ENCODE measurements at regions not wholly inside any gene's neighbourhood (a gene's known extent, or its start where the extent isn't known, plus 50 kb on each side); places are given as distances from the start of the nearest gene placed in this dataset.

DNA sequence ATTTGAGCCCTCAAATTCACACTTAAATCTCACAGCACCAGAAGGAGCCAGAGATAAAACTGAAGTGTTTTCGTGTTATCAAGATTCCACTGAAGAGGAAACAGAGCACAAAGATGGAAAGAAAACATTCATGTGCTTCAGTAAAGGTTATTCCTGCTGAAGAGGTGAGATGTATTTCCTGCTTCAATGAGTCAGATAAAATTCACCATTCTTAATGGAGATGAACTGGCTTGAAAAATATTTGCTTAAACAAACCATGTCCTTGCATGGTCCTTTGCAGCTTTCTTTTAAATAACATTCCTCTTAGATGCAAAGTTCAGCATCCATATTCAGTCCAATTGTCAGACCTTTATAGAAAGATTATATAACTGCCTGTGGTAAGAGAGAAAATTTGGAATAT is 294.2 kb downstream of the IPMK start:
- no peak overlapping the region for H3K4me3 ChIP-seq (ENCODE audit: low read depth, low read length)
- no peaks in the 10 kb centered on the region for H3K9me3 ChIP-seq (ENCODE audit: control insufficient read depth, insufficient read depth, low read length)
- POLR2A ChIA-PET = no interaction called here
- TF ChIP-seq, protein P1, sequence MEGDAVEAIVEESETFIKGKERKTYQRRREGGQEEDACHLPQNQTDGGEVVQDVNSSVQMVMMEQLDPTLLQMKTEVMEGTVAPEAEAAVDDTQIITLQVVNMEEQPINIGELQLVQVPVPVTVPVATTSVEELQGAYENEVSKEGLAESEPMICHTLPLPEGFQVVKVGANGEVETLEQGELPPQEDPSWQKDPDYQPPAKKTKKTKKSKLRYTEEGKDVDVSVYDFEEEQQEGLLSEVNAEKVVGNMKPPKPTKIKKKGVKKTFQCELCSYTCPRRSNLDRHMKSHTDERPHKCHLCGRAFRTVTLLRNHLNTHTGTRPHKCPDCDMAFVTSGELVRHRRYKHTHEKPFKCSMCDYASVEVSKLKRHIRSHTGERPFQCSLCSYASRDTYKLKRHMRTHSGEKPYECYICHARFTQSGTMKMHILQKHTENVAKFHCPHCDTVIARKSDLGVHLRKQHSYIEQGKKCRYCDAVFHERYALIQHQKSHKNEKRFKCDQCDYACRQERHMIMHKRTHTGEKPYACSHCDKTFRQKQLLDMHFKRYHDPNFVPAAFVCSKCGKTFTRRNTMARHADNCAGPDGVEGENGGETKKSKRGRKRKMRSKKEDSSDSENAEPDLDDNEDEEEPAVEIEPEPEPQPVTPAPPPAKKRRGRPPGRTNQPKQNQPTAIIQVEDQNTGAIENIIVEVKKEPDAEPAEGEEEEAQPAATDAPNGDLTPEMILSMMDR (IDR thresholded peaks at IDR 0.05; ENCODE audit: low read depth, low read length) = no peak
- no peak overlapping the region for H3K27ac ChIP-seq (ENCODE audit: low read depth, low read length)
- CTCF ChIA-PET = no interaction called here
- H3K27me3 ChIP-seq (ENCODE audit: control insufficient read depth, insufficient read depth, low read length) = no peaks in the 10 kb centered on the region
- no peak for DNase-seq (ENCODE audit: low read depth, low spot score)

DNA sequence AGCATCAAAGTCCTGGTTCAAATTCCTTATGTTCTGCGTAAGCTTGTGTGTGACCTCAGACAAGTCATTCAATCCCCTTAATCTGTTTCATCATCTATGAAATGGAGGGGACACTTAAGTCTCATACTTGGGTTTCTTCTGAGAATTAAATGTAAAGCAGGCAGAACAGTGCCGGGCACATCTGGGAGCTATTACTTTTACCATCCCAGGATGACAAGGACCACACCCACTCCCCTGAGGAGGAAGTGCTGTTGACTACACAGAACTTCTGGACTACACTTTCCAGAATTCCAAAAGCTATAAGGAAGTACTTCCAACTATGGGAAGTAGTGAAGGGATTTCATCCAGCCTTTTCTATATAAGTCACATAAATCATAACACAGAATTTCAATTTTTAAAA is 294.9 kb downstream of the IPMK start:
- Histone ChIP-seq H3K27ac (ENCODE audit: low read depth, low read length) (no peak overlapping the region), H3K27me3 (ENCODE audit: control insufficient read depth, insufficient read depth, low read length) (no peaks in the 10 kb centered on the region), H3K4me3 (ENCODE audit: low read depth, low read length) (no peak overlapping the region), H3K9me3 (ENCODE audit: control insufficient read depth, insufficient read depth, low read length) (no peaks in the 10 kb centered on the region)
- ChIA-PET POLR2A (no interaction called here), CTCF (no interaction called here)
- TF ChIP-seq, protein P1 (IDR thresholded peaks at IDR 0.05; ENCODE audit: low read depth, low read length) = no peak
- no peak for DNase-seq (ENCODE audit: low read depth, low spot score)

DNA sequence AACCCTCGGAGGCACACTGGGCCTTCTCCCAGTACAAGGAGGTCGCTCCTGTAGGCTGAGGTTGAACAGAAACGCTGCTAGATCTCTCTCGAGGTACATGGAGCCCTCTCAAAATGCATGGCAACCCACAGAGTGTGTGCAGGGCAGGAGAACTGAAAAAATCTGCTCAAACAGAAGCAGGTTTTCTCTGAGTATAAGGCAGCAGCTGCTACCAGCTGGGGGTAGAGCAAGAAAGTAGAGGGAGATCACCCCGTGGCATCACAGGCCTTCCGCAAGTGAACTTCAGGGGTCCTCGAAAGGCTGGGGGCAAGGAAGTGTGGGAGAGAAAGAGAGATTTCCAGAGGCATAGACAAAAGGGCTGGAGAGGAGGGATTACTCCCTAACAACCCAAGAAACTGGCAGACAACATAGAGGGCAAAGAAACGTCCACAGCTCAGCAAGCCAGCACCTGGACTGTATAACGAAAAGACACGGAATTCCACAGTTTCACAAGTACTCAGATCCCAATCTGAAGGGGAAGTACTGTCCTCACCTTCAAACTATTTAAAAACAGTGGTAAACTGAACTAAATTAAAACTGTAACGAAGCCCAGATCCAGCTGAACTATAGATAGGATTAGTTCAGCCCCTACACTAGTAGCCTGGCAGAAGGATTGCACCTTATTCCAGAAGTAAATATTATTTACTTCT is 299.2 kb downstream of the IPMK start:
- Histone ChIP-seq H3K27me3 (ENCODE audit: control insufficient read depth, insufficient read depth, low read length) (no peaks in the 10 kb centered on the region), H3K9me3 (ENCODE audit: control insufficient read depth, insufficient read depth, low read length) (no peaks in the 10 kb centered on the region), H3K4me3 (ENCODE audit: low read depth, low read length) (no peak overlapping the region), H3K27ac (ENCODE audit: low read depth, low read length) (no peak overlapping the region)
- ChIA-PET POLR2A (no interaction called here), CTCF (interaction anchor here (0.6 kb wide), 1 partner anchor 63 kb away, joined by 4 read pairs; no protein-coding TSS in a partner anchor)
- no peak for DNase-seq (ENCODE audit: low read depth, low spot score)
- TF ChIP-seq, protein P1 (IDR thresholded peaks at IDR 0.05; ENCODE audit: low read depth, low read length) = no peak

DNA sequence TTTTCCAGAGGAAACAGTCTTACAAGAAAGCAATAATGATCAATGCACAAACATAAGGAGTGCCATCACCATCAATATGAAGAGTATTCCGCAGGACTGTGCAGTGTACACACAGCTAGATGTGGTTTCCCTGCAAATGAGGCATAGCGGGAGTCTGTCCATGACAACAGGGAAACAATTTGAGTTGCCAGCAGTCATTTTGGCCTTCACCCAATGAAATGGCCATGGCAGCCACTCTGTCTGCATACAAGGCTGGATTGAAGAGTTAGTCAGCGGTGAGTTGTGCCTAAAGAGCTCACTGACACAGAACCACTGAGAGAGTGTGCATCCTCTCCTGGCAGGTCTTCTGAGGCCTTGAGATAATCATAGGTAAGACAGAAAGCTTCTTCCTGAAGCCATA is 303.3 kb downstream of the IPMK start:
- TF ChIP-seq, protein P1 (IDR thresholded peaks at IDR 0.05; ENCODE audit: low read depth, low read length) = no peak
- Histone ChIP-seq H3K27ac (ENCODE audit: low read depth, low read length) (no peak overlapping the region), H3K4me3 (ENCODE audit: low read depth, low read length) (no peak overlapping the region), H3K9me3 (ENCODE audit: control insufficient read depth, insufficient read depth, low read length) (no peaks in the 10 kb centered on the region), H3K27me3 (ENCODE audit: control insufficient read depth, insufficient read depth, low read length) (no peaks in the 10 kb centered on the region)
- ChIA-PET POLR2A (no interaction called here), CTCF (no interaction called here)
- no peak for DNase-seq (ENCODE audit: low read depth, low spot score)

DNA sequence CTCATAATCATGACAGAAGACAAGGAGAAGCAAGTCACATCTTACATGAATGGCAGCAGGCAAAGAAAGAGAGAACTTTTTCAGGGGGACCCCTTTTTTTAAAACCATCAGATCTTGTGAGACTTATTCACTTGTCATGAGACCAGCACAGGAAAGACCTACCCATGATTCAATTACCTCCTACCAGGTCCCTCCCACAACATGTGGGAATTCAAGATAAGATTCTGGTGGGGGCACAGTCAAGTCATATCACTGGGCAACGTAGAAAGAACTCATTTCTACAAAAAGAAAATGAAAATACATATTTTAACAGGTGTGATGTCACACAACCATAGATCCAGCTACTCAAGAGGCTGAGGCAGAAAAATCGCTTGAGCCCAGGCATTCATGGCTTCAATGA is 304.1 kb downstream of the IPMK start:
- ChIA-PET POLR2A (no interaction called here), CTCF (no interaction called here)
- H3K27ac ChIP-seq (ENCODE audit: low read depth, low read length) = no peak overlapping the region

More for the DNA sequence above, 304.1 kb downstream of the IPMK start:
- Histone ChIP-seq H3K4me3 (ENCODE audit: low read depth, low read length) (no peak overlapping the region), H3K27me3 (ENCODE audit: control insufficient read depth, insufficient read depth, low read length) (no peaks in the 10 kb centered on the region), H3K9me3 (ENCODE audit: control insufficient read depth, insufficient read depth, low read length) (no peaks in the 10 kb centered on the region)
- TF ChIP-seq, protein P1 (IDR thresholded peaks at IDR 0.05; ENCODE audit: low read depth, low read length) = no peak
- no peak for DNase-seq (ENCODE audit: low read depth, low spot score)

Measured in AG04450 (cell line).